Astrocyte (in vitro differentiated cells and primary cell): ENCODE measurements at regions not wholly inside any gene's neighbourhood (a gene's known extent, or its start where the extent isn't known, plus 50 kb on each side); places are given as distances from the start of the nearest gene placed in this dataset.

Source experiments
- EZH2 ChIP-seq: IDR thresholded peaks from 2 replicates; pipeline ENCODE4 v1.6.1; 2012; ENCODE audit warnings: mild to moderate bottlenecking, low read length, inconsistent platforms; ENCODE audit not compliant: insufficient read depth
- TF ChIP-seq, protein P1 (sequence below): IDR thresholded peaks from 2 replicates; pipeline ENCODE4 v1.5.1; 2011; ENCODE audit warnings: low read depth, mild to moderate bottlenecking, inconsistent platforms, low read length, moderate library complexity; ENCODE audit not compliant: insufficient read depth

DNA sequence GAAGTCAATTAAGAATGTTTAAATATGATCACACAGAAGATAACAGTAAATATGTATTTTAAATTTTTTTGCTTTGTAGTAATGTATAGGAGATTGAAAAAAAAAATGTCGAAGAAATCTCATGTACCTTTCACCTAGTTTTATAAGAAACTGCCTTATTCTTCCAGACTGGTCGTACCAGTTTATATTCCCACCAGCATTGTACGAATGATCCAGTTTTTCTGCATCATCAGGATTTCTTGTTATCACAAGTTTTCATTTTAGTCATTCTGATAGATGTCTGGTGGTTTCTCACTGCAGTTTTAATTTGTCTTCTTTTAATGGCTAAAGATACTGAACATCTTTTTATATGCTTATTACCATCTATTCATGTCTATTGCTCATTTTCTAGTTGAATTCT lies 101.8 kb upstream of the CTSC start:
- TF ChIP-seq, protein P1, sequence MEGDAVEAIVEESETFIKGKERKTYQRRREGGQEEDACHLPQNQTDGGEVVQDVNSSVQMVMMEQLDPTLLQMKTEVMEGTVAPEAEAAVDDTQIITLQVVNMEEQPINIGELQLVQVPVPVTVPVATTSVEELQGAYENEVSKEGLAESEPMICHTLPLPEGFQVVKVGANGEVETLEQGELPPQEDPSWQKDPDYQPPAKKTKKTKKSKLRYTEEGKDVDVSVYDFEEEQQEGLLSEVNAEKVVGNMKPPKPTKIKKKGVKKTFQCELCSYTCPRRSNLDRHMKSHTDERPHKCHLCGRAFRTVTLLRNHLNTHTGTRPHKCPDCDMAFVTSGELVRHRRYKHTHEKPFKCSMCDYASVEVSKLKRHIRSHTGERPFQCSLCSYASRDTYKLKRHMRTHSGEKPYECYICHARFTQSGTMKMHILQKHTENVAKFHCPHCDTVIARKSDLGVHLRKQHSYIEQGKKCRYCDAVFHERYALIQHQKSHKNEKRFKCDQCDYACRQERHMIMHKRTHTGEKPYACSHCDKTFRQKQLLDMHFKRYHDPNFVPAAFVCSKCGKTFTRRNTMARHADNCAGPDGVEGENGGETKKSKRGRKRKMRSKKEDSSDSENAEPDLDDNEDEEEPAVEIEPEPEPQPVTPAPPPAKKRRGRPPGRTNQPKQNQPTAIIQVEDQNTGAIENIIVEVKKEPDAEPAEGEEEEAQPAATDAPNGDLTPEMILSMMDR = no peak
- TF ChIP-seq EZH2 = no peak
